ENCODE measurements at regions not wholly inside any gene's neighbourhood (a gene's known extent, or its start where the extent isn't known, plus 50 kb on each side); places are given as distances from the start of the nearest gene placed in this dataset.

GRCh38 chr20:17860301-17861197 is 108.0 kb downstream of the SNX5 start:
- no peaks in the 10 kb centered on the region for H3K9me3 ChIP-seq
- H3K4me1 ChIP-seq: no peaks in the 10 kb centered on the region
- H3K36me3 ChIP-seq: no peaks in the 10 kb centered on the region
- intact Hi-C loops (cut with DNase I; ENCODE audit: low total_unique reads): no loop called here
- TF ChIP-seq CTCF (IDR thresholded peaks at IDR 0.05) (no peak), POLR2A (IDR thresholded peaks at IDR 0.05) (no peak)
- H3K27ac ChIP-seq: no peak overlapping the region
- H3K4me3 ChIP-seq: no peak overlapping the region
- H3K27me3 ChIP-seq: no peaks in the 10 kb centered on the region
- DNase-seq: no peak

GRCh38 chr20:17859616-17860232 is 108.9 kb downstream of the SNX5 start:
- DNase-seq: no peak
- Histone ChIP-seq H3K27me3 (no peaks in the 10 kb centered on the region), H3K4me1 (no peaks in the 10 kb centered on the region), H3K36me3 (no peaks in the 10 kb centered on the region), H3K4me3 (no peak overlapping the region), H3K9me3 (no peaks in the 10 kb centered on the region), H3K27ac (no peak overlapping the region)
- intact Hi-C loops (cut with DNase I; ENCODE audit: low total_unique reads): no loop called here
- no peak for TF ChIP-seq CTCF (IDR thresholded peaks at IDR 0.05)
- no peak for TF ChIP-seq POLR2A (IDR thresholded peaks at IDR 0.05)

GRCh38 chr20:17859002-17859615 is 109.5 kb downstream of the SNX5 start:
- intact Hi-C loops (cut with DNase I; ENCODE audit: low total_unique reads): no loop called here
- no peak overlapping the region for H3K27ac ChIP-seq
- no peaks in the 10 kb centered on the region for H3K36me3 ChIP-seq
- no peaks in the 10 kb centered on the region for H3K9me3 ChIP-seq
- DNase-seq: no peak
- TF ChIP-seq CTCF (IDR thresholded peaks at IDR 0.05) (no peak), POLR2A (IDR thresholded peaks at IDR 0.05) (no peak)
- no peaks in the 10 kb centered on the region for H3K27me3 ChIP-seq
- no peak overlapping the region for H3K4me3 ChIP-seq
- H3K4me1 ChIP-seq: no peaks in the 10 kb centered on the region

- Histone ChIP-seq H3K36me3 (no peaks in the 10 kb centered on the region), H3K27ac (no peak overlapping the region), H3K27me3 (no peaks in the 10 kb centered on the region), H3K4me3 (no peak overlapping the region), H3K9me3 (no peaks in the 10 kb centered on the region), H3K4me1 (no peaks in the 10 kb centered on the region)
- intact Hi-C loops (cut with DNase I; ENCODE audit: low total_unique reads): no loop called here
- TF ChIP-seq POLR2A (IDR thresholded peaks at IDR 0.05): no peak
- TF ChIP-seq CTCF (IDR thresholded peaks at IDR 0.05): no peak
- no peak for DNase-seq
Measured at GRCh38 chr20:17858450-17859001, 110.1 kb downstream of the SNX5 start.

Data from uterus (tissue), 3 donors.